ENCODE measurements at regions not wholly inside any gene's neighbourhood (a gene's known extent, or its start where the extent isn't known, plus 50 kb on each side); places are given as distances from the start of the nearest gene placed in this dataset.

- intact Hi-C loops (cut with micrococcal nuclease; ENCODE audit: unreplicated experiment): no loop called here
- BruUV-seq (replicated peaks): no TSS peak
These were observed 1551.4 kb downstream of the NLGN4Y start for GRCh38 chrY:16075701-16076100.

GRCh38 chrY:16097325-16097724 lies 1573.0 kb downstream of the NLGN4Y start:
- Histone ChIP-seq H3K9me3 (ENCODE audit: low read length) (no peaks in the 10 kb centered on the region), H2AFZ (ENCODE audit: low read length) (no peak overlapping the region), H3K9me2 (ENCODE audit: insufficient read depth, low read length) (no peaks in the 10 kb centered on the region), H3K27ac (ENCODE audit: low read depth, low read length, poor library complexity, severe bottlenecking) (no peak overlapping the region), H3K79me2 (ENCODE audit: insufficient read depth, low read depth, low read length) (no peaks in the 10 kb centered on the region), H4K20me1 (ENCODE audit: insufficient read depth, low read length) (no peaks in the 10 kb centered on the region), H3K4me3 (ENCODE audit: low read depth, low read length, poor library complexity, severe bottlenecking) (no peak overlapping the region), H3K4me1 (ENCODE audit: insufficient read depth, low read length, poor library complexity, severe bottlenecking) (no peaks in the 10 kb centered on the region), H3K4me2 (ENCODE audit: low read length) (no peak overlapping the region), H3K36me3 (ENCODE audit: insufficient read depth, low read length) (no peaks in the 10 kb centered on the region)
- TF ChIP-seq CTCF (conservative IDR thresholded peaks at IDR 0.05; ENCODE audit: low read length): no peak
- no peak for TF ChIP-seq EZH2phosphoT487 (IDR thresholded peaks at IDR 0.05; ENCODE audit: borderline replicate concordance, low read depth, low read length)
- ChIA-PET POLR2A (interaction anchor here (0.9 kb wide), 1 partner anchor 9 kb away, joined by 3 read pairs; no protein-coding TSS in a partner anchor), CTCF (ENCODE audit: unreplicated experiment) (no interaction called here)
- intact Hi-C loops (cut with micrococcal nuclease; ENCODE audit: unreplicated experiment): no loop called here
- no peak for DNase-seq (ENCODE audit: low spot score)
- no TSS peak for BruUV-seq (replicated peaks)

More at GRCh38 chrY:16075701-16076100, 1551.4 kb downstream of the NLGN4Y start:
- CTCF ChIA-PET (ENCODE audit: unreplicated experiment): no interaction called here
- Histone ChIP-seq H3K36me3 (ENCODE audit: insufficient read depth, low read length) (no peaks in the 10 kb centered on the region), H4K20me1 (ENCODE audit: insufficient read depth, low read length) (no peaks in the 10 kb centered on the region), H3K27ac (ENCODE audit: low read depth, low read length, poor library complexity, severe bottlenecking) (no peak overlapping the region), H3K4me3 (ENCODE audit: low read depth, low read length, poor library complexity, severe bottlenecking) (no peak overlapping the region), H3K4me1 (ENCODE audit: insufficient read depth, low read length, poor library complexity, severe bottlenecking) (no peaks in the 10 kb centered on the region), H3K79me2 (ENCODE audit: insufficient read depth, low read depth, low read length) (no peaks in the 10 kb centered on the region), H3K9me3 (ENCODE audit: low read length) (no peaks in the 10 kb centered on the region), H3K9me2 (ENCODE audit: insufficient read depth, low read length) (no peaks in the 10 kb centered on the region), H2AFZ (ENCODE audit: low read length) (no peak overlapping the region), H3K4me2 (ENCODE audit: low read length) (no peak overlapping the region)
- DNase-seq (ENCODE audit: low spot score): no peak
- TF ChIP-seq EZH2phosphoT487 (IDR thresholded peaks at IDR 0.05; ENCODE audit: borderline replicate concordance, low read depth, low read length) (no peak), CTCF (conservative IDR thresholded peaks at IDR 0.05; ENCODE audit: low read length) (no peak)
- POLR2A ChIA-PET: no interaction called here

- Histone ChIP-seq H2AFZ (ENCODE audit: low read length) (no peak overlapping the region), H3K27ac (ENCODE audit: low read depth, low read length, poor library complexity, severe bottlenecking) (no peak overlapping the region), H4K20me1 (ENCODE audit: insufficient read depth, low read length) (no peaks in the 10 kb centered on the region), H3K36me3 (ENCODE audit: insufficient read depth, low read length) (no peaks in the 10 kb centered on the region), H3K79me2 (ENCODE audit: insufficient read depth, low read depth, low read length) (no peaks in the 10 kb centered on the region), H3K4me1 (ENCODE audit: insufficient read depth, low read length, poor library complexity, severe bottlenecking) (no peaks in the 10 kb centered on the region), H3K4me2 (ENCODE audit: low read length) (no peak overlapping the region), H3K9me3 (ENCODE audit: low read length) (no peaks in the 10 kb centered on the region), H3K9me2 (ENCODE audit: insufficient read depth, low read length) (no peaks in the 10 kb centered on the region), H3K4me3 (ENCODE audit: low read depth, low read length, poor library complexity, severe bottlenecking) (no peak overlapping the region)
- TF ChIP-seq CTCF (conservative IDR thresholded peaks at IDR 0.05; ENCODE audit: low read length) (no peak), EZH2phosphoT487 (IDR thresholded peaks at IDR 0.05; ENCODE audit: borderline replicate concordance, low read depth, low read length) (no peak)
- POLR2A ChIA-PET: no interaction called here
- CTCF ChIA-PET (ENCODE audit: unreplicated experiment): no interaction called here
- no TSS peak for BruUV-seq (replicated peaks)
- DNase-seq (ENCODE audit: low spot score): no peak
- intact Hi-C loops (cut with micrococcal nuclease; ENCODE audit: unreplicated experiment): no loop called here
These were observed 1577.5 kb downstream of the NLGN4Y start for GRCh38 chrY:16101815-16102214.
